Limb (tissue), 2 donors: ENCODE measurements at regions not wholly inside any gene's neighbourhood (a gene's known extent, or its start where the extent isn't known, plus 50 kb on each side); places are given as distances from the start of the nearest gene placed in this dataset.
A peak's percentile ranks its signal among the peaks of the same experiment; 100 is the strongest.

Experiments
- DNase-seq, 2 donors: peaks; one replicate each; pipeline ENCODE4 v3.0.0-alpha.2; 2016; ENCODE audit errors: extremely low spot score in 2 of 2

- no peak for DNase-seq
These were observed 1327.1 kb upstream of the C9orf72 start for GRCh38 chr9:28900406-28900805.

- DNase-seq = no peak
These were observed 1336.2 kb upstream of the C9orf72 start for GRCh38 chr9:28909526-28909925.

DNA sequence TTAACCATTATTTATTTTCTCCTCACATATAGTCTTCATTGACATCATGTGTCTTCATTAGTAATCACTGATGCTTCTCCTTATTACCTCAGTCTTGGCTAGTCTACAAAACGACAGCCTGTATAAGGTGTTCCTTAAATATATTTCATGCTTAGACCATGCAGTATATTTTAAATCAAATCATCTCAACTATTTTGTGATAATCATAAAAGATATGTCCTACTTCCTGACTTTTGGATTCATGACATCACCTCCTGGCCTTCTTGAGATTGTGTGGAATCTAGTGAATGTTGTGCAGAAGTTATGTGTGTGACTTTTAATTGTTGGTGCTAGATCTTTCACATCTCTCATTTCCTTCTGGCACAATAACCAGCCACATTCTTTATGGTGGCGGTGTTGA is 1339.3 kb upstream of the C9orf72 start:
- no peak for DNase-seq

GRCh38 chr9:28915202-28915930 is 1342.1 kb upstream of the C9orf72 start:
- no peak for DNase-seq

GRCh38 chr9:28916348-28916747 is 1343.1 kb upstream of the C9orf72 start:
- no peak for DNase-seq

DNA sequence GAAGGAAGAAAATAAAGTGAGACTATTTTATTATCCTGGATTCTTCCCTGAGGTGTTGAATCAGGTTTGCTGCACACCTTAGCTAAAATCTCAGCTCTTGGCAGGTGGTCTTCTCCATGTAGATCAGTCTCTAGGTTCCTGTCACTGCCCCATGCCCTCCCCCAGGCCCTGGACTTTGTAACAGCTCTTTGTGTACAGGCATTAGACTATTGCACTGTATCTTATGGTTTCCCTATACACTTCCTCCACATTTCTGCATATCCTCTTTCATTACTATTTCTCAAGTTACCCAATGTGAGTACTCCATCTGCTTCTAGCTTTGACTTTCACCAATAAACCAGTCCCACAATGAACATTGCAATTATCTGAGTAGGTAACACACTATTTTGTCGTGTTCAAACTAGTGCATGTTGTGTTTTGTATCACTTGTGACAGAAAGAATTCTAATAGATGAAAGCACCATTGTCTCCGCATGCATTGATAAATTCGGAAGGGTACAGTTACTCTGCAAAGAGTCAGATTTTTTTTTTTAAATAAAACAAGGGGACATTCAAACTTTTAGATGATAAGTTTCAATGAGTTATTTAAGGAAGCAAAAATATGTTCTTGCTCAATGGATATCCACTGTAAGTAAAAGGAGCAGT is 1348.7 kb upstream of the C9orf72 start:
- no peak for DNase-seq

- no peak for DNase-seq
These were observed 1349.6 kb upstream of the C9orf72 start for GRCh38 chr9:28922891-28923290.

DNA sequence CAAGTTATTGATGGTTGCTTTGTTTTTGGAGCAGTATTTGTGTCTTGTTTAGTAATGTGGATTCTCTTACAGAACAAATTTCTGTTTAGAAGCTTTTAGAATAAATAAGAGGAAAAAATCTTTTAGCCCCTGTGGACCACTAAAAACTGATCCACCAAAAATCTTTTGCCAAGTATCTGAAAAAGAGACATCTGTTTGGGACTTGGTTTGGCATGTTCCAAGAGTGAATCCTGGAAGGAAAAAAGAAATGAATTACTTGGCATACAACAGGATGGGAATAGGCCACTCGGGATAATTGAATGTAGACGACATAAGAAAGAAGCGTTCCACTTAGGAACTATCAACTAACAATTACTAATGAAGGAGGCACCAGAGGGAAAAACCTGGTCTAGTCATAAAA is 1350.1 kb upstream of the C9orf72 start:
- peak in 1 of 2 donors; percentile 49 for DNase-seq

DNA sequence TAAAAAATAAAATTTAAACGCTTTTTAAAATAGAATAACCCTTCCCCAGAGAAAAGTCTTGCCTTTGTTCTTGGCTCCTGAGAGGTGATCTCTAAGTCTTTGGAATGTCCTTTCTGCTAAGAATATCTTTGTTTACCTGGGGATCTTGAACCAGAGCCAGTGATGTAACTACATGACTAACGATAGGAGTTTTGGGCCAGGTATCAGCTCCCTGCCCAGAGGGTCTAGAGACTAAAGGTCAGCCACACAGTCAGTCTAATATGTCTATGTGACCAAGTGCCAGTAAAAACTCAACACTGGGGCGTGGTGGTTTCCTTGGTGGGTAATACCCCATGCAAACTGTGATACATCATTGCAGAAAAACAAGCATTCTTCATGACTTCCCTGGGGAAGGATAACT is 1351.9 kb upstream of the C9orf72 start:
- no peak for DNase-seq

DNA sequence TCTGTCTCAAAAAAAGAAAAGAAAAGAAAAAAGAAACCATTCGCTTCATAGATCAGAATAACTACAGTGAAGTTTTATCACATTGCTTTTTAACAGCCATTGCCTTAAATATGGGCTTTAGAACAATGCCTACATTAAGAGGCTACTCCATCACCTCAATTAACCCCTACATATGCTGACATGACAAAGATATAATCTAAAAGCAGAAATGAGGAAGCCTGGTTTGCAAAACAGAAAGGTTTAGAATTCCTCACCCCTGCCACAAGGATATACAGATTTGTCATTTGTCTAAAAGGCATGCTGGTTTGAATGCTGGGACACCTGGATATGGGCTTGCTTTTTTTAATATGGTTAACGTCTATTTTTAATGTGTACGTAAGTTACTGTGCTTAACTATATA is 1353.0 kb upstream of the C9orf72 start:
- no peak for DNase-seq

DNA sequence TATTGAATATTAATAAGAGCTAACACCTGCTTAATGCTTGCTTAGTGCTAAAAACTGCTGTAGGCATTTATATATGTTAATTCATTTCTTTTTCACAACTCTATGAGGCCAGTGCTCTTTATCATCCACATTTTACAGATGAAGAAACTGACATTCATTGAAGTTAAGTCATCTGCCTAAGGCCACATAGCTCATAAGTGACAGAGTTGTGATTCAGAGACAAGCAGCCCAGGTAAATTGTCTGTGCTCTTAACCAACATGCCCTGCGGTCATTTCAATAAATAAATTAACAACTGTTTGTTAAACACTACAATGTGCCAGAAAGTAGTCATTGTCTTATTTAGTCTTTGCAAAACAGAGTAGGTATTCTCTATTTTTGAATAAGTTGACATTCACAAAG is 1354.4 kb upstream of the C9orf72 start:
- no peak for DNase-seq

DNA sequence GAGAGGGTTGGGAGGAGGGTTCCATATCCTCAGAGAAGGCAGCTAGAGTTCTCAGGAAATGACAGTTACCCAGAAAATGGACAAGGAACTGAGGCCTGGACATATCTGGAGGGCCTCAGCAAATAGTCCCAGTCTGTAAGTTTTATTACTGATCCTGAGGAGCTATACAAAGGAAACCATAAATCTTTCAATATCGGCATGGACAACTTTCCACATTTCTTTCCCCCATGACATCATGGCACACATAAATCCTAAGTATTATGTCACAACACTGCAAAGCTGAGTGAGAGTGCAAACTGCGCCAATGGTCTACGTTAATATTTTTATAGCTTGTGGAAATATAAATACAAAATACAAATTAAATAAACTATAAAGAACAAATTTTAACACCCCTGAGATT is 1356.2 kb upstream of the C9orf72 start:
- DNase-seq = no peak

GRCh38 chr9:28930766-28931165 is 1357.5 kb upstream of the C9orf72 start:
- no peak for DNase-seq

GRCh38 chr9:28934111-28934510 is 1360.8 kb upstream of the C9orf72 start:
- no peak for DNase-seq

GRCh38 chr9:28938981-28939380 is 1365.7 kb upstream of the C9orf72 start:
- no peak for DNase-seq

GRCh38 chr9:28941856-28942255 is 1368.6 kb upstream of the C9orf72 start:
- no peak for DNase-seq

GRCh38 chr9:28942941-28943340 is 1369.7 kb upstream of the C9orf72 start:
- no peak for DNase-seq

GRCh38 chr9:28946648-28947047 is 1373.4 kb upstream of the C9orf72 start:
- no peak for DNase-seq

- no peak for DNase-seq
These were observed 1378.7 kb upstream of the C9orf72 start for GRCh38 chr9:28951945-28952344.

DNA sequence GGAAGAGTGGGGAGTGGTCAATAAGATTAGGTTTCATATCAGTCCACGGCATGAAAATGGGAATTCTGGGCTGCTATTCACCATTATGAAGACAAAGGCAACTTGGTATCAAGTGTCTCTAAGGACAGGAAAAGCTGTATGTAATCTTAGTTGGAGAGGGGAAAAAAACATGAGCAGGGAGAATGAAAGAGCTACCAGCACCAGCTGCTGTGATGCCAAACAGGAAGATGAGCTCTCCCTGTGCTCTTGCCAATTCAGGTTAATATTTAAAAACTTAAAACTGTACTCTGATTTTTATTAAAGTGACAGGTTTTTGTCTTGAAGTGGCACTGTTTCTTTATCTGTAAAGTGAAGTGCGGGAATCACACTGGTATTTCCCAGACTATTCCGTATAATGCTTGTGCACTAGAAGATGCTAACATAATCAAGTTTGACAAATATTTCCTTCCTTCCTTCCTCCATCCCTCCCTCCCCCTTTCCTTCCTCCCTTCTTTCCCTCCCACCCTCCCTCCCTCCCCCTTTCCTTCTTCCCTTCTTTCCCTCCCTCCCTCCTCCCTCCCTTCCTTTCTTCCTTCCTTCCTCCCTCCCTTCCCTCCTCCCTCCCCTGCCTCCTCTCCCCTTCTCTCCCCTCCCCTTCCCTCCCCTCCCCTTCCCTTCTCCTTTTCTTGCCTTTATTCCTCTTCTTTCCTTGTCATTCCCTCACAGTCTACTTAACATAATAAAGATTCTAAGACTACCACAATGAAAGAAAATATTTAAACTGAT is 1383.0 kb upstream of the C9orf72 start:
- DNase-seq = no peak

DNA sequence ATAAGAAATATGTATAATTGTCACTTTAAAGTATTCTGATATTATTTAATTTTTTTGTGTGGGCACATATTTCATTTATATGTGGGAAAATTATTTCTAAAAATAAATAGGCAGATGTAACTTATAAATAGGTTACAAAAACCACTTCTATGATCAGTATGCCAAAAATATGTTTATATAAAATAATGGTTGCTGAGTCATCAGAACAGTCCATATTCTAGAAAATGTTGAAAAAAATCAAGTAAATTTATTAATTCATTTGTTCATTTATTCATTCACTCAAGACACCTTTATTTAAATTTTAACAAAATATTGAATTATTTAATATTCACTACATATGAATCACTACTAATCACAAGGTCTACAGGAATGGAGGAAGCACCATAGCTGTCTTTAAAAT is 1387.3 kb upstream of the C9orf72 start:
- DNase-seq = no peak

DNA sequence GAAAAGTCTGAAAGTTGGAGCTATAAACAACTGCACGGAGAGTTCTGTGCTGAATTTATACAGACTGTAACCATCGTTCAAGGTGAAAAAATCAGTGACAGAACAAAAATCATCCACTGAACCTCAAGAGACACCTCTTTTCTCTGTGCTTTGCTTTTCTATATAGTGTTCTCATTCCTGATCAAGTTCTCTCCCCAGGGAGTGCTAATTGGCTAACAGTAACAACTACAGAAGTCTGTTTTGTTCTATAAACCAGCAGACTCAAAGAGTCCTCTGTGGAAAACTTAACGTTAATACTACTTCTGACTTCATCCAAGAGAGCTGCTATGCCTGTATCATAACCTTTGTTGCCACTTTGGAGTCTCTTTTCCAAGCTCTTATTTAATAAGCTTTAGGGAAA is 1388.3 kb upstream of the C9orf72 start:
- DNase-seq = no peak

- DNase-seq = no peak
These were observed 1393.9 kb upstream of the C9orf72 start for GRCh38 chr9:28967226-28967625.
